ENCODE measurements at regions not wholly inside any gene's neighbourhood (a gene's known extent, or its start where the extent isn't known, plus 50 kb on each side); places are given as distances from the start of the nearest gene placed in this dataset.

- no peak for TF ChIP-seq CTCF (IDR thresholded peaks at IDR 0.05; ENCODE audit: poor library complexity)
- no peak for TF ChIP-seq EZH2 (IDR thresholded peaks at IDR 0.05; ENCODE audit: borderline replicate concordance)
Measured at GRCh38 chr15:62452667-62453066, 287.6 kb upstream of the C2CD4B start.
